GM21360 (cell line): ENCODE measurements at regions not wholly inside any gene's neighbourhood (a gene's known extent, or its start where the extent isn't known, plus 50 kb on each side); places are given as distances from the start of the nearest gene placed in this dataset.

Experiments
- ATAC-seq: cut with Tn5 transposase; IDR thresholded peaks from one replicate; pipeline ENCODE4 v1.9.1; 2021; ENCODE audit warnings: mild to moderate bottlenecking, moderate library complexity; ENCODE audit not compliant: unreplicated experiment

DNA sequence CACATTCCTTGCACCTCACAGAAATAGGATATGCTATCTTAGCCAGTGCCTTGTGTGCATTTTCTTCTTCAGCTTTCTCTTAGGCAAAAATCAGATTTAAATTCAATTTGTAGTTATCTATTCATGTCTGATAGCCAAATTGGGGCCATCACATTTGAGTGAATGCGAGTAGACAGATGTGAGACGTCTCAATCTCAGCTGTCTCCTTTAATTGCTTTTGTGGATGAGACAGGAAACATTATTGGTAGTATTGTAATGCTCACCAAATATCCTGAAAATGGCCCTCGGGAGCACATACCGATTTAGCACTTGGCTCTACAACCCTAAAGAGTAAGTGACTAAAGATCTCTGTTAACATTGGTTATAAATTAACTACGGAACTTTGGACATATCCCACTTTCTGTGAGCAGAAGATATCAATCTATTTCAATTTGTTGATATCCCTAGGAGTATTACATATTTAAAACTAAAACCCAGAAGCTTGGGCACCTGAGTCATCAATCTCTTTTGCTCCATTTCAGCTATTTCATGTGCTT is 1012.5 kb upstream of the TMEM132C start:
- no peak for ATAC-seq

DNA sequence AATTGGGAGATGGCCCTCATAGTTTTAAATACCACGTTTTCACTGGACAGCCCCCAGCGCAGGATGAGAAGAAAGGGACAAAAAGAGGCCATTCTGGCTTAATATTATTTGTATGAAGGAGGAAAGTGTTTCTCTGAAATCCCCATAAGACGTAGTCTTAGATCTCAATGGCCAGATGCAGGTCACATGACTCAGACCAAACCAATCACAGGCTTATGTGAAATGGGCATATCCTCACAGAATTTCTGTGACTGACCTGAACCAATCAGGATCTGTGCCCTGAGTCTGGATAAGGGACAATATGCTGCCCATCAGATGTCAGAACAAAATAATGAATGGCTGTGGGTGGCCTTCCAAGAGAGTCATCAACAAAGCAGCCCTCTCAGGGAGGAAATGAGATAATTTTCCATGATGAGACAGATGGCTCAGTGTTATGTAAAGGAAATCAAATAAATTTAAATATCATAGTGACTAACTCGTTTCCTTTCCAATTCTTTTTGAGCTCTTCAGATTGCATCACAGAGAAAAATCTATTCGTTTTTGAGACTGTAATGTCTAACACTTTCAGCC is 1009.5 kb upstream of the TMEM132C start:
- no peak for ATAC-seq

DNA sequence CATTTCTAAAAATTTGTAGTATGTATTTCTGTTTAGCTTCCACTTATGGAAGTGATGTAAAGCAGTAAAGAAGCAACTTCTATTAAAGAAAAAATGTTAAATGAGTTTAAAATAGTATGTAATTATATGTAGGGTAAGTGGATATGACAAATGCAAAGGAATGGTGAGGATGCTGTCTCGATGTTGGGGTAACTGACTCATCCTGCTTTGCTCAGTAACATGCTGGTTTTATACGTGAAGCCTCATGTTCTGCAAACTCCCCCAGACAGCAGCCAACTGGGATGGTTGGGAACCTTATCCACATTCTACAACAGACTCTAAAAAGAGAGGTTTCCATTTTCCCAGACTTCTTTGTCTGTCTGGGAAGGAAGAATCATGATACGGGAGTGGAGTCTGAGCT is 1006.4 kb upstream of the TMEM132C start:
- ATAC-seq = no peak

DNA sequence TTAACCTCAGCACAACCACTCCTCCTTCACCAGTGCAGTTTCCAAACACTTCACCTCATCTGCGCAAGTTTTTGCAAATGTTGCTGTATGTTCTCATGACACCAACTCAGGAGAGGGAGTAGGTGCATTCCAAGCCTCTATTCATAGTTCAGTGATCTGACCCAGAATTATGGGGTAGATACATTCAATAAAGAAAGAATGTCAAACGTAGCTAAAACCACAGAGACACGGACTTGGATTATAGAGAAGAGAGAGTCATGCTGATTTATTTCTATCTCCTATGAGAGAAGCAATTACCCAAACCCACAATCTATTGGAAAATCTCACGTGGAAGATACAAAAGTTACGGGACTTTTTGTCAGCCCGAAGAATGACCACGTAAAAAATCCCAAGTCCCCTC is 1006.0 kb upstream of the TMEM132C start:
- ATAC-seq = no peak

DNA sequence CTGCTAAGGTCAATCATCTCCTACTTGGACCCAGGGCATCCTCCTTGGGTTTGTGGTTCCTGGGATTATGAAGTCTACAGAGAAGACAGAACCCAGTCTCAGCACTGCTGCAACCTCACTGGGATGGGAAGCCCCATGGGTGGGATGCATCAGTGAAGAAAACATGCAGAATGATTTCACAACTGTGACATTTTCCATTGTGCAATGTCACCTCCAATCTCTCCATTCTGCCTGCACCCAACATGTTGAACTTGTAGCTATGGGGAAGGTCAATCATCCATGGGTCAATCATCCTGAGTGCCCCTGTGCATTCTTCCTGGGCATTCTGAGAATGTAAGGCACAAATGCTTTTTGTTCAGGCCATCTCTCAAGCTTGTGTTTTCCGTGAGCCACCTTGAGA is 1004.4 kb upstream of the TMEM132C start:
- ATAC-seq = no peak

DNA sequence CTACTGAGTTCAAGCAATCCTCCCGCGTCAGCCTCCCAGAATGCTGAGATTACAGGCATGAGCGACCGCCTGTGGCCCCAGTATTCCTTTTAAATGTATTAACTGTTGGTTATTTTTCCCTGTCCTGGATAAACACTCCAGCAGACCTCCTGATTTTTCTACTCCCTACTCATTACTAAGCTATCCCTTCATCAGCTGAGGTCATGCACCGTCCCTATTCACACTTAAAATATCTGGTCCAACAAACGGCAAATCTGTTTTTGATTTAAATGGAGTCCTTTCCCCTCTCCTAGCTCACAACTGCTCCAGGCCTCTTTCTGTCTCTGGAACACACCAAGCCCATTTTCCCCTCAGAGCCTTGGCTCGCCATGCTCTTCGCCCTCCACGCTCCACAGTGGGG is 1003.3 kb upstream of the TMEM132C start:
- no peak for ATAC-seq

DNA sequence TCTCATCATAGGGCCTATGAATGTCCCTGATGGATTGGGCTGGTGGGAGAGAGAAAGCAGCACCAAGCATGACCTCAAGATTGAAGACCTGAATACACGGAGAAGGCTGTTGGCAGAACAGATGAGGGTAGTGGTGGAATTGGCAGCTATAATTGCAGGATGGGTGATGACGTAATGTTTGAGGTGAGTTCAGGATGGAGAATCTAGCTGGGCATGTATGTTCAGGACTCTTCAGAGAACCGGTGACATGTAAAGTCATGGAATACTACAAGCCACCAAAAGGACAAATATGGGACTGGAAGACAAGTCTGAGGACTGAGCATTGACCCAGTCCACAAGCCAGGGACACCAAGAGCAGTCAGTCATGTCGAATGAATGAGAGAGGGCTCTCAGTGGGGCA is 999.8 kb upstream of the TMEM132C start:
- no peak for ATAC-seq

DNA sequence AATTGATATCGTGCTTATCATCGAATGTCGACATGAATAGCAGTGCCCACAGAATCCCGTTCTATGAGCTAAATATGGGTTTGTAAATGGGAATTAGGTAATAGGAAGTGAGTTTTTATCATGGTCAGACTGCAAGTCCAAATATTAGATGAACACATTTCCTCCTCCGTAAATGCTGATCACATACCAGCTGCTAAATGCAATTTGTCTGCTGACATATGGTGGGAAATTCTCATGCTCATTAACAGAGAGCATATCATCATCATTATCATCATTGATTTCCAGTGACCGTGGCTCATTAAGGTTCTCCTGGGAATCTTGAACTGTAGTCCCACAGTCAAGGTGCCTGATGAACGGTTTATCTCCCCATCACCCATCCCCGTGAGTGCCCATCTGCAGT is 998.8 kb upstream of the TMEM132C start:
- no peak for ATAC-seq

DNA sequence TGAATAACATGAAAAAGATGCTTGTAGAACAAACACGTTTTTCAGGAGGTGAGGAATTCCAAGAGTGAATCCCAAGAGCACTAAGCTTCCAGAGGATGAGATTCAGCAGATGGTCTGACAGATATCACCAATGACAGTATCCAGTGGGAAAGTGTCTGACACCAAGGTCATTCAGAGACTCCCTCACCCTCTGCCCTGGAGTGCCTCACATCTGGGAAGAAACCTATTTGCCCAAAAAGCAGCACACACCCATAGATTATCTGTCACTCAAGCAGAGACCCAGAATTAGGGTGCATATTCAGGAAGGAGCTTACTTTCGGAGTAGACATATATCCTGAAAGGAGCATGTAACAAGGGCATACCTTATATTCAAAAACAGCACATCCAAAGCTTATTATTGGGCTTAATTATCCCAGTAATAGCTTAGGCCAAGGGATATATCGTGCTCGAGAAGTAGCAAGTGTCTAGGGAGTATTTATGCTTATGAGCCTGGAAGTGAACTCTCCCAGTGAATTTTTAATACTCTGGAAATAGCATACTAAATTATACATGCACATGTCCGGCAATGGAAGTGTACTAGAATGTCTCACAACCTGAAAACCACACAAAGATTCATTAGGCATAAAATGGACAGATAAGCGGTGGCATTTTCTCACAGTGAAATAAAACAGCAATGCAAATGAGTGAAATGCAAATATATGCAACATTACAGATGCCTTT is 998.1 kb upstream of the TMEM132C start:
- no peak for ATAC-seq

DNA sequence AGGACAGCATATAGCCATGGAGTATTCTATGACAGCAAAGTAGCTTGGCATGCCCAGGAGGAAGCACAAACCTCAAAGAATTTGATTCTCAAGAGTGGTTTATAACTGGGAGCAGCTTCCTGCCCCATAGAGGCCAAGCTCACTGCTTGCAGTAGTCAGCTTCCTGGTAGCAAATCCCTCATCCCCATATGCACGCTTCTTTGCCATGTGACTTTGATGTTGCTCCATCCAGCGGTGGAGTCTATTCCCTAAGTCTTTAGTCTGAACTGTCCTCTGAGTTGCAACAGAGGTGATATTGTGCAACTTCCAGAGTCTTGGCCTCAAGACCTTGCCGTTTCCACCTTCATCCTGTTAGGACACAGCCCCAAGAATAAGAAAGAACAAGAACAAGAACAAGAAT is 996.8 kb upstream of the TMEM132C start:
- no peak for ATAC-seq

DNA sequence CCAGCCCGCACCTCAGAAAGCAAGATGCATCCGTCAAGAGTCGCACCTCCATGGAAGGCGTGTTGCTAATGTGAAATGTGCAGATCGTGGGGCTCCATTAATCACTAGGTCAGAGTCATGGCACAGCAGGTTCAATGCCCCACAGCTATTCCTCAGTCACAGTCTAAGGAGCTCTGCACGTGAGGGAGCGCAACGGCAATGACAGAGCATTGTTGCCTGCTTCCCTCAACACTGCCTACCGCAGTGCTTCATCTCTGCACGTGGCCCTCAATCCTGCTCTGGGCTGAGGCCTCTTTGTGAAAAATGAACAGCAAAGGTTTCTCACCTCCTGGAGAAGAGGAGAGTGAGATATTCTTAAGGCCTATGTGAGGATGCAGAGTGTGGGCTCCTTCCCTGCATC is 995.2 kb upstream of the TMEM132C start:
- no peak for ATAC-seq

DNA sequence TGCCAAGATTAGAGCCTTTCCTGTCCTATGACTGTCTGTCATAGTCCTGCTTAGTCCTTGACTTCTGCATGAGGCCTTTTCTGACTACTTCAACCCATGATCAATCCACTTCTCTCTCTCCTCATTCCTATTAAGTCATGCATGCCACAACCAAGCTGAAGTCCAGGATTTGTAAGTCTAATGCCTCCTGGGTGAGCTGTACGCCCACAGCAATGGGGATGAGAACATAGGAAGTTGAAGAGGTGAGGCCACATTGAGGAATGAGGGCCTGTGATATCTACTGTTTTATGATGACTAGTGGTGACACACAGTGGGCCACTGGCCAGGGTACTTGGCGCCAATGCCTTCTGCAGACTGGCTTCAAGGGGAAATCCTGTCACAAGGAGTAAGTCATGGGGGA is 994.1 kb upstream of the TMEM132C start:
- no peak for ATAC-seq

DNA sequence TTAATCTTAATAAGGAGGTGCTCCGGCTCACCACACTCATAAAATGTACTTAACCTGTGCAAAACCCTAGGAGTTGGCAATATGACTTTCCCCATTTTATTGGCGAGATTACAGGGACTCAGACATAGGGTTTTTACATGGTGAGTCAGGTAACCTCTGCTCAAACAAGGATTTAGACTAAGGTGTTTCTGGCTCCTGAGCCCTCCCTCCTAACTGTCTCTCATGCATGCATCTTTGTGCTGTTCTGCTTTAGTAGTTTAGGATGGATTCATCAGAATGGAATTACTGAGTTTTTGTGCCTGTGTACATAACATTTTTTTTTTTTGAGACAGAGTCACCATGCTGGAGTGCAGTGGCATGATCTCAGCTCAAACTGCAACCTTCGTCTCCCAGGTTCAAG is 993.3 kb upstream of the TMEM132C start:
- no peak for ATAC-seq

DNA sequence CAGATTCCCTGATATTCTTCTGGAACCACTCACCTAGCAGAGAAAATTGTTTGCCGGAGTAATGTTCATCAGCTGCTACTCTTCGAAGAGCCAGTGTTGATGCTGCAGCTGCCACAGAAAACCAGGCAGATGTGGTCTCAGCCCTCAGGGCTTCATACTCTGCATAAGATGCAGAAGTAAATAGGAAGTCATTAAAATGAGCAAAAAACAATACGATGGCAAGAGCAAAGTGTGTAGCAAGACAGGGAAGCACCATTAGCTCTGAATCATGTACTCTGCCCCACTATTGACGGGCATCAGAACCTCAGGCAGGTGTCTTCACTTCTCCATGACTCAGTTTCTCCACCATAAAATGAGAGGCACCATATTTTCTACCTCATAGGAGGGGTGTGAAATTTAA is 991.6 kb upstream of the TMEM132C start:
- no peak for ATAC-seq

DNA sequence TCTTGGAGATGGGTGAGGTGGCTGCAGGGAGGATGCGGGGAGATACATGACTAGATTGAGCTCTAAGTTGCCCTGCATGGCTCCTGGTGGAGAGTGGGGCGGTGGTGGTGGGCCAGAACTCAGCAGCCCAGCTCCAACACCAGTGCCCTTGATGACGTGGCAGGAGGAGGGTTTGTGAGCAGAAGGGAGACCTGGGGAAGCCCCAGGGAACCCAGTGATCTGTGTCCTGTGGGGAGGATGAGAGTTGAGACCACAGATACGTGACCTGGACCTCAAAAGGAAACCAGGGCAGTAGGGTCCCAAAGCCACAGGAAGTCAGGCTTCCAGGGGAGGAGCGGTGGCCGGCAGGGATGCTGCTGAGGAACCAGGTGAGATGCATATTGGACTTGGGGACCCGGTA is 989.1 kb upstream of the TMEM132C start:
- ATAC-seq = peak; percentile 49

DNA sequence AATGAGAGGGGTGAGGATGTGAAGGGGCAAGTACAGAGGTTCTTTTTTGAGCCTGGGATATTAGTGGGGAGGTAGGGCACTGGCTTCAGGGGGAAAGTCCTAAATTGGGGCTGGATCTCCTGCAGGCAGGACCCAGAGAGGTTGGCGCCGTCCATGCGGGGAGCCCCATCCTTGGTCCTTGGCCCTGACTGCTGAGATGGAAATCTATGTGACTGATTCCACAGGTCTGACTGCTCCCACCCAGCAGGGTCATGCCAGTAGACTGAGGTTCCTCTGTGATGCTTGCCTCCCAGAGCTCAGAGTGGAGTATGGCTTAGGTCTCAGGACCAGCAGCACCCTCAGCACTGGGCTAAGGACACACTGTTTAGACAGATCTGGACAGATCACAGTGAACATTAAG is 988.6 kb upstream of the TMEM132C start:
- ATAC-seq = no peak

DNA sequence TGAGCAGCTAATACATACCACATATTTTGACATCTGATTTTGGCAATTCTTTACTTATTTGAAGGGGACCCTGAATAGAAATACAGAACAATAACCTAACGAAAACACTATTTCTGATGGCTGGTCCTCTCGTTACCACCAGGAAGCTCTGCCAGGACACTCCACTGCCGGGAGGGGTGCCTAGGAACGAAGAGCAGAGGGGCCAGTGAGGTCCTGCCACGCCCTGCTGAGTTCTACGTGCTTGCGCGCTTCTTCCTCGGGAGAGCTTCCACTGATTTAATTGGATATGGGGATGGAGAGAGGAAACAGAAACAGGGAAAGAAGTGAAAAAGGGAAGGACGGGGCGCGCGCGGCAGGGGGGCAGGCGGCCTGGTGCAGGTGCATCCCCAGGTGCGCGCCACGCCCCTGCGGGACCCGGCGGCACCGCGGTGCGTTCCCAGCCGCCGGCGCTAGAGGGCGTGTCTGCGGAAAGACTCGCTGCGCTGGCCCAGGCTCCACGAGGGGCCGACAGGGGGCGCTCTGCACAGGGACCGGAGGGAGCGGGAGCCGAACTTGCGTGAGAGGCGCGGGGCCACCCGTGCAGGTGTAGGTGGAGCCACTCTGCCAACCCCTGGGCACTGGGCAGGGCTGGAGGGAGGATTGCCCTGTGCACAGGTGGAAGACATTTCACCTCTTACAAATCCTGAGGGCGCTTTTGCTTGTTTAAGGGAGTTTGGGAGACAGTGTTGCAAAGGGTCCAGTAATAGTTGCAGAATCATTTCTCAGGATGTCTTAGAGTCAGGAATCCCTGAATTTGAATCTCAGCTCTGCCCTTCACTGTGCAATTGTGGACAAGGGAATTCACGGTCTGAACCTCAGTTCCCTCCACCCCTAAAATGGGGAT is 986.3 kb upstream of the TMEM132C start:
- ATAC-seq = peak; percentile 81

DNA sequence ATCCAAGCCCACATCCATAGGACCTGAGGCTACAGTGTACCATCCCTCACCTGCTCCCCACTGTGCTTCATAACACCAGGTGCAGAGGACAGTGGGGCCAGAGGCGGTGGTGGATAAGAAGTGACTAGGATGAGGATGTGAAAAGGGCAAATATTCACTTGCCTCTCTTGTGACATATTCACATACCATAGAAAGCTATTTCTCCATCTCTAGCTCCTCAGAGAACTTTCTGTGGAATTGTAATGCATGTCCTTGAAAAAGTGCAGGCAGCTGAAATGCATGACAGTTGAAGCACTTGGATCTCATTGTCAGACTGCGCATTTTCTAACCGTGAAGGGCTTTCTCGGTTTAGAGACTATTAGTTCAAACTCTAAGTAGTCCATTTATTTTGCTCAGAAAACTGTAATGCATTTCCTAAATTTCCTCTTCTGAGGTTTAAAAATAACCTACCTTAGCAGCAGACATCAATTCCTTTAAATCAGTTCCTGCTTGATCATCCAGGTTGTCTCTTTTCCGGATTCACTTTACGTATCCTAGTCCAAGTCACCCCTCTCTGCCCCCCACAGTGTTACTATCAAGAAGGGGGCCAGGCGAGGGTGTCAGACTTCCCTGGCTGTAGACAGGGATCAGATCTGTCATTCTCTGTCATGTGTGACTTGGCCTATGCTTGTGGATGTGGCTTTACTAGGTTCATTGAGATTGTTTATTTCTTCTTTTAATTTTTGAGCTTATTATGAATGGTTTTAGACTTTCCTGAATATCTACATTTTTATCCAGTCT is 984.0 kb upstream of the TMEM132C start:
- no peak for ATAC-seq

DNA sequence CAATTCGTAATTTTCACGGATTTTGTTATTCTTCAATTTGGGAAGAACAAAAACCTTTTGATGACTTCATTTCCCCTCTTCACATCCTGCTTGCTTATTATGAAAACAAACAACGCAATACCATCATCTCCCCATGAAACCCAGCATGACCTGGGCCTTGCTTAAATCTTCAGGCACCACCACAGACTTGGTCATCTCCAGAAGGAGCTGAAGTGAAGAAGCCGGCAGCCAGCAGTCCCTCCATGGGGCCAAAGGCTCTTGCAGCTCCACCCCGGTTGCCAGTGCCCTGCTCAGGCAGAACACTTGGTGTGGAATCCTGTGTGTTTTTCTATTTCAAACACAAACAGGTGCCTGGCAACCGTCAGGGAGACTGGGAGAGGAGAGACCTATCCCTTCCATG is 982.9 kb upstream of the TMEM132C start:
- no peak for ATAC-seq

DNA sequence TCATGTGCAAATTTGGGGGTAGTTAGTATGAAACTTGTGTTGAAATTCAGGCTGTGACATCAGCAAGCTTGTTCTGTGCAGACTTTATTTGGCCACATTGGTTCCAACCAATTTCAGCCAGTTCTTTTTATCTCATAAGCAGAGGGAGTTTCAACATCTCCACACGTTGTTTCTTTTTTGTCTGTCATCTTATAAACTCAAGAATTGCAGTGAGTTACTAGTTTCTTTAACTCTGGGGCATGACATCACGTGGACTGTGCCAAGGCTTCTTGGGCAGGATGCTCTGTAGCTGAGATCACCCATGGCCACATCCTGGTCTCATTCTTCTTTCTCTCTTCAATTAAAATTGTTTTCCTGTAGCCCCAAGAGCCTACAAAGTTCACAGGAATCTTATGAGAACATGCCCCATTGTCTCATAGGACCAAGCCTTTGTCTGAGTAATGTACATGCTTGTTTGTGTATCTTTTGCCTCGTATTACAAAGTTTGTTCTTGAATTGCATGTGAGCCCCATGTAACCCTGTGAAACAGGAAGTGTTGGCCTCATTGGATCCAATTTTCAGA is 982.0 kb upstream of the TMEM132C start:
- no peak for ATAC-seq

DNA sequence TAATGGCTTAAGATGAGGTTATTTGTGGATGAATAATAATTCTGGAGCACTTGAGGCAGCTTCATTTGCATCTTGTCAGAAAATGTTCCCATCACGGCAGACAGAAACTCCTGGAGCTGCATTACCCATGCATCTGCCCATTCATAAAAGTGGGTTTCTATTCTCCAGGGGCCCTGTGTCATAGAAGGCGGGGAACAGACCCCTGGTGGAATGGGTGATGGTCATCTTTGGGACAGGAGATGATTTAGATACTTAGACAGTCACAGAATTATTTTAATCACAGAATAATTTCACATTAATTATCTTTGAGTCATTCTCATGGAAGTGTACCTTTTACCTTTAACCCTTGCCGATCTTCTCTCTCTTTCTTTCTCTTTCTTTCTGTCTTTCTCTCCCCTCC is 980.7 kb upstream of the TMEM132C start:
- no peak for ATAC-seq
